Tibial nerve (tissue), 4 donors: ENCODE measurements at regions not wholly inside any gene's neighbourhood (a gene's known extent, or its start where the extent isn't known, plus 50 kb on each side); places are given as distances from the start of the nearest gene placed in this dataset.

Experiments used
- EP300 ChIP-seq, 2 donors: sonication (generic); formaldehyde crosslinking; IDR thresholded peaks; one replicate each; pipeline ENCODE4 v1.6.1; 2017; ENCODE audit warnings: antibody characterized with exemption in 2 of 2, mild to moderate bottlenecking in 1 of 2
- POLR2A ChIP-seq, 2 donors: fragments of 450-650 bp; IDR thresholded peaks; one replicate each; pipeline ENCODE4 v1.6.1; 2017; ENCODE audit warnings: antibody characterized with exemption in 2 of 2, mild to moderate bottlenecking in 2 of 2, moderate library complexity in 2 of 2
- TF ChIP-seq, protein P1 (sequence below), 5 experiments: fragments of 200-600 bp in 3 of 5; fragments of 450-650 bp in 2 of 5; sonication (generic) in 3 of 5; IDR thresholded peaks; one replicate each; pipeline ENCODE4 v1.5.1; 2016 to 2019; ENCODE audit warnings: antibody characterized with exemption in 5 of 5, mild to moderate bottlenecking in 3 of 5, moderate library complexity in 2 of 5

- TF ChIP-seq, protein P1, sequence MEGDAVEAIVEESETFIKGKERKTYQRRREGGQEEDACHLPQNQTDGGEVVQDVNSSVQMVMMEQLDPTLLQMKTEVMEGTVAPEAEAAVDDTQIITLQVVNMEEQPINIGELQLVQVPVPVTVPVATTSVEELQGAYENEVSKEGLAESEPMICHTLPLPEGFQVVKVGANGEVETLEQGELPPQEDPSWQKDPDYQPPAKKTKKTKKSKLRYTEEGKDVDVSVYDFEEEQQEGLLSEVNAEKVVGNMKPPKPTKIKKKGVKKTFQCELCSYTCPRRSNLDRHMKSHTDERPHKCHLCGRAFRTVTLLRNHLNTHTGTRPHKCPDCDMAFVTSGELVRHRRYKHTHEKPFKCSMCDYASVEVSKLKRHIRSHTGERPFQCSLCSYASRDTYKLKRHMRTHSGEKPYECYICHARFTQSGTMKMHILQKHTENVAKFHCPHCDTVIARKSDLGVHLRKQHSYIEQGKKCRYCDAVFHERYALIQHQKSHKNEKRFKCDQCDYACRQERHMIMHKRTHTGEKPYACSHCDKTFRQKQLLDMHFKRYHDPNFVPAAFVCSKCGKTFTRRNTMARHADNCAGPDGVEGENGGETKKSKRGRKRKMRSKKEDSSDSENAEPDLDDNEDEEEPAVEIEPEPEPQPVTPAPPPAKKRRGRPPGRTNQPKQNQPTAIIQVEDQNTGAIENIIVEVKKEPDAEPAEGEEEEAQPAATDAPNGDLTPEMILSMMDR (IDR thresholded peaks at IDR 0.05), result no peak
- TF ChIP-seq POLR2A (IDR thresholded peaks at IDR 0.05), result no peak
- no peak for TF ChIP-seq EP300 (IDR thresholded peaks at IDR 0.05)
Measured at GRCh38 chr6:15999201-15999600, 129.7 kb upstream of the MYLIP start.
